WTC11 (cell line): ENCODE measurements at regions not wholly inside any gene's neighbourhood (a gene's known extent, or its start where the extent isn't known, plus 50 kb on each side); places are given as distances from the start of the nearest gene placed in this dataset.
A peak's percentile ranks its signal among the peaks of the same experiment; 100 is the strongest.

Experiments
- ATAC-seq: fragments of 200-7000 bp; cut with Tn5 transposase; 2 replicates; pipeline ENCODE4 v1.10.0; 2021; ENCODE audit warnings: mild to moderate bottlenecking, moderate library complexity
- CTCF ChIA-PET: fragments of 300-600 bp; sonication (Branson Sonifier 250); formaldehyde crosslinking; loops from one replicate; lab custom pipeline; 2021; ENCODE audit warnings: antibody characterized with exemption; lab: Charles Lee
- POLR2A ChIA-PET: fragments of 350-600 bp; sonication (Branson Sonifier 250); formaldehyde crosslinking; loops from one replicate; lab custom pipeline; 2021; ENCODE audit warnings: antibody characterized with exemption; lab: Charles Lee
- DNase-seq: peaks from one replicate; pipeline ENCODE4 v3.0.0; 2021; ENCODE audit warnings: low spot score
- H3K27ac Mint-ChIP-seq: 2 replicates; pipeline ENCODE4 v1.8.0; 2021; ENCODE audit warnings: mixed read lengths
- H3K27me3 Mint-ChIP-seq: 2 replicates; pipeline ENCODE4 v1.8.0; 2021; ENCODE audit warnings: low read depth, mild to moderate bottlenecking, moderate library complexity, mixed read lengths
- H3K36me3 Mint-ChIP-seq: 2 replicates; pipeline ENCODE4 v1.8.0; 2021; ENCODE audit warnings: mixed read lengths
- H3K4me1 Mint-ChIP-seq: 2 replicates; pipeline ENCODE4 v1.8.0; 2022; ENCODE audit warnings: mixed read lengths
- H3K4me3 Mint-ChIP-seq: 2 replicates; pipeline ENCODE4 v1.8.0; 2021; ENCODE audit warnings: mild to moderate bottlenecking, moderate library complexity, mixed read lengths
- H3K9me3 Mint-ChIP-seq: 2 replicates; pipeline ENCODE4 v1.8.0; 2021; ENCODE audit warnings: mixed read lengths
- CREB1 ChIP-seq: sonication (generic); formaldehyde crosslinking; IDR thresholded peaks from 2 replicates; pipeline ENCODE4 v1.8.0; 2023; ENCODE audit warnings: mild to moderate bottlenecking, missing genetic modification reagents
- CREM ChIP-seq: sonication (generic); formaldehyde crosslinking; IDR thresholded peaks from 2 replicates; pipeline ENCODE4 v1.8.1; 2022; ENCODE audit warnings: mild to moderate bottlenecking, missing genetic modification reagents, moderate library complexity
- EMX1 ChIP-seq: fragments of 250-450 bp; sonication (Bioruptor Pico); IDR thresholded peaks from 2 replicates; pipeline ENCODE4 v1.8.0; 2021; ENCODE audit warnings: mild to moderate bottlenecking
- GRHL2 ChIP-seq: fragments of 250-450 bp; sonication (Bioruptor Pico); IDR thresholded peaks from 2 replicates; pipeline ENCODE4 v1.8.0; 2022; ENCODE audit warnings: mild to moderate bottlenecking, moderate library complexity; ENCODE audit not compliant: insufficient replicate concordance, severe bottlenecking
- HMGA2 ChIP-seq: fragments of 250-450 bp; sonication (Bioruptor Pico); IDR thresholded peaks from 2 replicates; pipeline ENCODE4 v1.4.0; 2021; ENCODE audit warnings: mild to moderate bottlenecking, moderate library complexity
- KAT7 ChIP-seq: sonication (generic); formaldehyde crosslinking; IDR thresholded peaks from 2 replicates; pipeline ENCODE4 v1.8.1; 2023; ENCODE audit warnings: missing genetic modification reagents, mild to moderate bottlenecking, borderline replicate concordance
- MYBL2 ChIP-seq: sonication (generic); formaldehyde crosslinking; IDR thresholded peaks from 2 replicates; pipeline ENCODE4 v1.8.1; 2023; ENCODE audit warnings: mild to moderate bottlenecking, moderate library complexity, missing genetic modification reagents
- NFYB ChIP-seq: sonication (generic); formaldehyde crosslinking; conservative IDR thresholded peaks from 2 replicates; pipeline ENCODE4 v1.8.0; 2022; ENCODE audit warnings: low read depth, missing genetic modification reagents
- NR1H2 ChIP-seq: sonication (generic); formaldehyde crosslinking; IDR thresholded peaks from 2 replicates; pipeline ENCODE4 v1.9.0; 2021; ENCODE audit warnings: mild to moderate bottlenecking, moderate library complexity, missing genetic modification reagents
- PRRX2 ChIP-seq: fragments of 250-450 bp; sonication (Bioruptor Pico); IDR thresholded peaks from 2 replicates; pipeline ENCODE4 v1.8.0; 2021; ENCODE audit warnings: mild to moderate bottlenecking
- SMAD4 ChIP-seq: sonication (generic); formaldehyde crosslinking; IDR thresholded peaks from 2 replicates; pipeline ENCODE4 v1.8.0; 2022; ENCODE audit warnings: mild to moderate bottlenecking, missing genetic modification reagents
- ZNF219 ChIP-seq: sonication (generic); formaldehyde crosslinking; IDR thresholded peaks from 2 replicates; pipeline ENCODE4 v1.8.0; 2023; ENCODE audit warnings: missing genetic modification reagents, mild to moderate bottlenecking, borderline replicate concordance
- ZNF416 ChIP-seq: fragments of 250-450 bp; sonication (Bioruptor Pico); IDR thresholded peaks from 2 replicates; pipeline ENCODE4 v1.9.0; 2021; ENCODE audit warnings: mild to moderate bottlenecking, inconsistent platforms
- TF ChIP-seq, protein P1 (sequence below): sonication (generic); formaldehyde crosslinking; IDR thresholded peaks from 2 replicates; pipeline ENCODE4 v1.8.0; 2022; ENCODE audit warnings: missing genetic modification reagents
- TF ChIP-seq, protein P2 (sequence below): sonication (generic); formaldehyde crosslinking; IDR thresholded peaks from 2 replicates; pipeline ENCODE4 v1.8.1; 2023; ENCODE audit warnings: mild to moderate bottlenecking, missing genetic modification reagents
- TF ChIP-seq, protein P3 (sequence below): sonication (generic); formaldehyde crosslinking; IDR thresholded peaks from 2 replicates; pipeline ENCODE4 v1.8.0; 2023; ENCODE audit warnings: missing genetic modification reagents
- TF ChIP-seq, protein P4 (sequence below): fragments of 250-450 bp; sonication (Bioruptor Pico); IDR thresholded peaks from 2 replicates; pipeline ENCODE4 v1.8.0; 2021; ENCODE audit warnings: mild to moderate bottlenecking

DNA sequence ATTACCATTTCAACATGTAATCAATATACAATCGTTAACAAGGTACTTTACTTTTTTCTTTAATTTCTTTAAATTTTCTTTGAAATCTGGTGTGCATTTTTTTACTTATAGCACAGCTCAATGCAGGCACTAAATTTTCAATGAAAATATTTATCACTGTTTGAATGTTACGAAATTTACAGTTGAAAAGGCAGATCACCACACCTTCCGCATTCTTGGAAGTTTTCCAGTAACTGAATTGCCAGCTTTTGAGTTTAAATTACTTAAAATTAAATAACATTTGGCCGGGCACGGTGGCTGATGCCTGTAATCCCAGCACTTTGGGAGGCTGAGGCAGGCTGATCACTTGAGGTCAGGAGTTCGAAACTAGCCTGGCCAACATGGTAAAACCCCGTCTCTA, 309.9 kb downstream of the BMP7 start:
- H3K27ac Mint-ChIP-seq = no peak overlapping the region
- peaks cover 47% of the 10 kb centered on the region for H3K4me1 Mint-ChIP-seq
- H3K36me3 Mint-ChIP-seq = no peaks in the 10 kb centered on the region
- H3K4me3 Mint-ChIP-seq = no peak overlapping the region
- ChIA-PET POLR2A (no interaction called here), CTCF (interaction anchor here (1.7 to 2.4 kb wide), 3 partner anchors 7 to 113 kb away, joined by 3 to 12 read pairs (median 8); no protein-coding TSS in a partner anchor)
- DNase-seq (no peak), ATAC-seq (no peak)
- H3K9me3 Mint-ChIP-seq = no peaks in the 10 kb centered on the region
- no peaks in the 10 kb centered on the region for H3K27me3 Mint-ChIP-seq
- TF ChIP-seq ZNF416 (CRISPR knock-in tag) (no peak), PRRX2 (CRISPR knock-in tag) (no peak), CREM (CRISPR knock-in tag) (no peak), EMX1 (no peak)
- TF ChIP-seq, protein P1, sequence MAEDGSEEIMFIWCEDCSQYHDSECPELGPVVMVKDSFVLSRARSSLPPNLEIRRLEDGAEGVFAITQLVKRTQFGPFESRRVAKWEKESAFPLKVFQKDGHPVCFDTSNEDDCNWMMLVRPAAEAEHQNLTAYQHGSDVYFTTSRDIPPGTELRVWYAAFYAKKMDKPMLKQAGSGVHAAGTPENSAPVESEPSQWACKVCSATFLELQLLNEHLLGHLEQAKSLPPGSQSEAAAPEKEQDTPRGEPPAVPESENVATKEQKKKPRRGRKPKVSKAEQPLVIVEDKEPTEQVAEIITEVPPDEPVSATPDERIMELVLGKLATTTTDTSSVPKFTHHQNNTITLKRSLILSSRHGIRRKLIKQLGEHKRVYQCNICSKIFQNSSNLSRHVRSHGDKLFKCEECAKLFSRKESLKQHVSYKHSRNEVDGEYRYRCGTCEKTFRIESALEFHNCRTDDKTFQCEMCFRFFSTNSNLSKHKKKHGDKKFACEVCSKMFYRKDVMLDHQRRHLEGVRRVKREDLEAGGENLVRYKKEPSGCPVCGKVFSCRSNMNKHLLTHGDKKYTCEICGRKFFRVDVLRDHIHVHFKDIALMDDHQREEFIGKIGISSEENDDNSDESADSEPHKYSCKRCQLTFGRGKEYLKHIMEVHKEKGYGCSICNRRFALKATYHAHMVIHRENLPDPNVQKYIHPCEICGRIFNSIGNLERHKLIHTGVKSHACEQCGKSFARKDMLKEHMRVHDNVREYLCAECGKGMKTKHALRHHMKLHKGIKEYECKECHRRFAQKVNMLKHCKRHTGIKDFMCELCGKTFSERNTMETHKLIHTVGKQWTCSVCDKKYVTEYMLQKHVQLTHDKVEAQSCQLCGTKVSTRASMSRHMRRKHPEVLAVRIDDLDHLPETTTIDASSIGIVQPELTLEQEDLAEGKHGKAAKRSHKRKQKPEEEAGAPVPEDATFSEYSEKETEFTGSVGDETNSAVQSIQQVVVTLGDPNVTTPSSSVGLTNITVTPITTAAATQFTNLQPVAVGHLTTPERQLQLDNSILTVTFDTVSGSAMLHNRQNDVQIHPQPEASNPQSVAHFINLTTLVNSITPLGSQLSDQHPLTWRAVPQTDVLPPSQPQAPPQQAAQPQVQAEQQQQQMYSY (CRISPR knock-in tag) = no peak
- TF ChIP-seq, protein P2, sequence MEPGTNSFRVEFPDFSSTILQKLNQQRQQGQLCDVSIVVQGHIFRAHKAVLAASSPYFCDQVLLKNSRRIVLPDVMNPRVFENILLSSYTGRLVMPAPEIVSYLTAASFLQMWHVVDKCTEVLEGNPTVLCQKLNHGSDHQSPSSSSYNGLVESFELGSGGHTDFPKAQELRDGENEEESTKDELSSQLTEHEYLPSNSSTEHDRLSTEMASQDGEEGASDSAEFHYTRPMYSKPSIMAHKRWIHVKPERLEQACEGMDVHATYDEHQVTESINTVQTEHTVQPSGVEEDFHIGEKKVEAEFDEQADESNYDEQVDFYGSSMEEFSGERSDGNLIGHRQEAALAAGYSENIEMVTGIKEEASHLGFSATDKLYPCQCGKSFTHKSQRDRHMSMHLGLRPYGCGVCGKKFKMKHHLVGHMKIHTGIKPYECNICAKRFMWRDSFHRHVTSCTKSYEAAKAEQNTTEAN = no peak

DNA sequence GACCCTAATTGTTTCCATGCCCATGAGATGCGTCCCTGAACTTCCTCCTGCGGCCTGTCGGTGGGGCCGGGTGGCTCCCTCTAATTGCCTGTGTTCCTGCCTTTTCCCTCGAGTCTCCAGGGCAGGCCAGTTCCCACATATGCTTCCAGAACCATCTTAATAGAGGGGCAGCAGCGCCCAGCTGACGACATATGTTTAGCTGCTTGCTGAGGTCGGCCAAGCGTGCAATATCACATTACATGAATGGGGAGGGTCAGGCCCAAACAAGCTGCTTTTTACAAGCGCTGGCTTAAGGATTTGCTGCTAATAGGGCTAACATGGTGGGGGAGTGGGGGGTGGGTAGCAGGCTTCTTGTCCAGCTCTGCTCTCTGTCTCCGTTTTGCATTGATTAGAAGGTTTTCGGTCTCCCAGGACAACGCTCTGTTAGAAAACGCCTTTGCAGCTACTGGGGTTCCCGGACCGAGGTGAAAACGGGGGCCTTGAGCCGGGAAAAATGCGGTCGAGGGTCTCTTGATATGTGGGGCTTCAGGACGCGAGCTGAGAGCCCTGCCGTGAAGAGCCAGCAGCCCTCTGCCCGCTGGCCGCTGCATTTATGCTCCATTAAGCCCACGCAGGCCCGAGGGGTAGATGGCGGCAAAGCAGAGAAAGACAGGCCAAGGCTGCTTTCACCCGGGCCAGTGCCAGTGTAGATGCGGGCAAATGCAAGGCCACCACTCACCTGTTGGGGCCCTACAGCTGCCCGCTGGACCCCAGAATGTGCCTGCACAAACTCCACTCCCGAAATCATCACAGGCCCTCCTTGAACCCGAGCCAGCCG, 308.5 kb downstream of the BMP7 start:
- H3K4me1 Mint-ChIP-seq = peaks cover 41% of the 10 kb centered on the region
- no peak overlapping the region; the same call in 1 of the 2 replicates for H3K27ac Mint-ChIP-seq
- H3K4me3 Mint-ChIP-seq = no peak overlapping the region
- ATAC-seq (peak; percentile 77), DNase-seq (peak; percentile 36)
- CTCF ChIA-PET = interaction anchor here (0.7 to 2.4 kb wide), 5 partner anchors 9 to 408 kb away, joined by 3 to 14 read pairs (median 3); no protein-coding TSS in a partner anchor
- H3K9me3 Mint-ChIP-seq = peaks cover 5% of the 10 kb centered on the region
- POLR2A ChIA-PET = no interaction called here
- H3K36me3 Mint-ChIP-seq = no peaks in the 10 kb centered on the region
- H3K27me3 Mint-ChIP-seq = no peaks in the 10 kb centered on the region
- TF ChIP-seq SMAD4 (CRISPR knock-in tag) = no peak
- no peak for TF ChIP-seq NR1H2 (CRISPR knock-in tag)
- no peak for TF ChIP-seq CREB1
- no peak for TF ChIP-seq MYBL2 (CRISPR knock-in tag)
- TF ChIP-seq HMGA2 (CRISPR knock-in tag) = no peak
- TF ChIP-seq, protein P3, sequence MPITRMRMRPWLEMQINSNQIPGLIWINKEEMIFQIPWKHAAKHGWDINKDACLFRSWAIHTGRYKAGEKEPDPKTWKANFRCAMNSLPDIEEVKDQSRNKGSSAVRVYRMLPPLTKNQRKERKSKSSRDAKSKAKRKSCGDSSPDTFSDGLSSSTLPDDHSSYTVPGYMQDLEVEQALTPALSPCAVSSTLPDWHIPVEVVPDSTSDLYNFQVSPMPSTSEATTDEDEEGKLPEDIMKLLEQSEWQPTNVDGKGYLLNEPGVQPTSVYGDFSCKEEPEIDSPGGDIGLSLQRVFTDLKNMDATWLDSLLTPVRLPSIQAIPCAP (CRISPR knock-in tag) = 0 out of 2 replicates have a peak, but pooled peaks have one; percentile 22
- no peak for TF ChIP-seq KAT7 (CRISPR knock-in tag)
- no peak for TF ChIP-seq GRHL2

DNA sequence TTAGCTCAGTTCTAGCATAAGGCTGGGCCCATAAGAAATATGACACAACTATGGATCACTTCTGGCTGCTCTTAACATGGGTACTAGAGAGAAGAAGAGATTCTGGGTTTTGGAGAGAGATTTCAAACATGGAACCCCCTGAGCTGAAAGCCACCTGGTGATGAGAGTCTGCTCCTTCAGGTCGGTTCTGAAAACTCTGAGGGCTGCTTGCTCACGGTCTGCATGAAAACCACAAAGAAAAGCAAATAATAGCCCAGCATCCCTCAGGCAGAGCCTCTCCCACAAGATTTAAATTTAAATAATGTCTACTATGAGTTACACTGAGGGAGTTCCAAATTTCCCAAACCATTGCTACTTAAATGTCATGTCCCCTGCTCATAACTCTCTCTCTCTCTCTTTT, 301.5 kb downstream of the BMP7 start:
- no peak for DNase-seq
- POLR2A ChIA-PET = no interaction called here
- Mint-ChIP-seq H3K9me3 (peaks cover 21% of the 10 kb centered on the region), H3K27ac (no peak overlapping the region), H3K36me3 (0 out of 2 replicates have a peak, but pooled peaks cover 5% of the 10 kb centered on the region), H3K4me1 (peaks cover 13% of the 10 kb centered on the region), H3K4me3 (no peak overlapping the region), H3K27me3 (peaks cover 6% of the 10 kb centered on the region)
- CTCF ChIA-PET = interaction anchor here (0.7 to 2.7 kb wide), 4 partner anchors 9 to 121 kb away, joined by 4 to 9 read pairs (median 4); no protein-coding TSS in a partner anchor
- ATAC-seq = no peak
- TF ChIP-seq ZNF219 (CRISPR knock-in tag) (no peak), NFYB (CRISPR knock-in tag) (no peak), PRRX2 (CRISPR knock-in tag) (no peak), ZNF416 (CRISPR knock-in tag) (no peak)
- TF ChIP-seq, protein P4, sequence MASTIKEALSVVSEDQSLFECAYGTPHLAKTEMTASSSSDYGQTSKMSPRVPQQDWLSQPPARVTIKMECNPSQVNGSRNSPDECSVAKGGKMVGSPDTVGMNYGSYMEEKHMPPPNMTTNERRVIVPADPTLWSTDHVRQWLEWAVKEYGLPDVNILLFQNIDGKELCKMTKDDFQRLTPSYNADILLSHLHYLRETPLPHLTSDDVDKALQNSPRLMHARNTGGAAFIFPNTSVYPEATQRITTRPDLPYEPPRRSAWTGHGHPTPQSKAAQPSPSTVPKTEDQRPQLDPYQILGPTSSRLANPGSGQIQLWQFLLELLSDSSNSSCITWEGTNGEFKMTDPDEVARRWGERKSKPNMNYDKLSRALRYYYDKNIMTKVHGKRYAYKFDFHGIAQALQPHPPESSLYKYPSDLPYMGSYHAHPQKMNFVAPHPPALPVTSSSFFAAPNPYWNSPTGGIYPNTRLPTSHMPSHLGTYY (CRISPR knock-in tag) = no peak
